ENCODE measurements at regions not wholly inside any gene's neighbourhood (a gene's known extent, or its start where the extent isn't known, plus 50 kb on each side); places are given as distances from the start of the nearest gene placed in this dataset.

- in situ Hi-C loops (cut with MboI; ENCODE audit: low sequenced_read_pairs in 4 of 4) (no loop called here), intact Hi-C loops (cut with DNase I; ENCODE audit: low total_unique reads) (no loop called here)
- TF ChIP-seq POLR2A (IDR thresholded peaks at IDR 0.05) (no peak), CTCF (IDR thresholded peaks at IDR 0.05 in 4 of 5, conservative IDR thresholded peaks at IDR 0.05 in 1 of 5) (no peak)
- no peak for DNase-seq
- H3K4me1 ChIP-seq, result no peaks in the 10 kb centered on the region
- H3K27ac ChIP-seq, result no peak overlapping the region
- H3K36me3 ChIP-seq, result no peaks in the 10 kb centered on the region
- no peak overlapping the region for H3K4me3 ChIP-seq
- no peak for ATAC-seq
- H3K9me3 ChIP-seq, result no peaks in the 10 kb centered on the region
- H3K27me3 ChIP-seq, result no peaks in the 10 kb centered on the region
Observed at GRCh38 chr7:28269700-28270361, 89.2 kb upstream of the JAZF1 start.

GRCh38 chr7:28270536-28270935 is 89.9 kb upstream of the JAZF1 start:
- in situ Hi-C loops (cut with MboI; ENCODE audit: low sequenced_read_pairs in 4 of 4), result no loop called here

GRCh38 chr7:28272461-28272877 is 91.9 kb upstream of the JAZF1 start:
- H3K4me3 ChIP-seq, result no peak overlapping the region
- H3K4me1 ChIP-seq, result no peaks in the 10 kb centered on the region
- H3K27me3 ChIP-seq, result no peaks in the 10 kb centered on the region
- in situ Hi-C loops (cut with MboI; ENCODE audit: low sequenced_read_pairs in 4 of 4), result no loop called here
- peak; percentile 3 to 19 for DNase-seq
- H3K9me3 ChIP-seq, result no peaks in the 10 kb centered on the region
- H3K36me3 ChIP-seq, result no peaks in the 10 kb centered on the region
- no peak overlapping the region for H3K27ac ChIP-seq
- ATAC-seq, result no peak
- intact Hi-C loops (cut with DNase I; ENCODE audit: low total_unique reads), result no loop called here
- TF ChIP-seq POLR2A (IDR thresholded peaks at IDR 0.05) (no peak), CTCF (IDR thresholded peaks at IDR 0.05 in 4 of 5, conservative IDR thresholded peaks at IDR 0.05 in 1 of 5) (peak in 2 of 5 experiments; percentile 14 to 47)

More at GRCh38 chr7:28270536-28270935, 89.9 kb upstream of the JAZF1 start:
- H3K27me3 ChIP-seq, result no peaks in the 10 kb centered on the region
- no peak for DNase-seq
- TF ChIP-seq CTCF (IDR thresholded peaks at IDR 0.05 in 4 of 5, conservative IDR thresholded peaks at IDR 0.05 in 1 of 5) (no peak), POLR2A (IDR thresholded peaks at IDR 0.05) (no peak)
- H3K4me1 ChIP-seq, result no peaks in the 10 kb centered on the region
- H3K27ac ChIP-seq, result no peak overlapping the region
- no peak for ATAC-seq
- H3K4me3 ChIP-seq, result no peak overlapping the region
- H3K9me3 ChIP-seq, result no peaks in the 10 kb centered on the region
- intact Hi-C loops (cut with DNase I; ENCODE audit: low total_unique reads), result no loop called here
- no peaks in the 10 kb centered on the region for H3K36me3 ChIP-seq

GRCh38 chr7:28276298-28276697 is 95.7 kb upstream of the JAZF1 start:
- DNase-seq, result no peak
- Histone ChIP-seq H3K4me1 (no peaks in the 10 kb centered on the region), H3K27me3 (no peaks in the 10 kb centered on the region), H3K36me3 (no peaks in the 10 kb centered on the region), H3K9me3 (no peaks in the 10 kb centered on the region), H3K27ac (no peak overlapping the region), H3K4me3 (no peak overlapping the region)
- intact Hi-C loops (cut with DNase I; ENCODE audit: low total_unique reads) (no loop called here), in situ Hi-C loops (cut with MboI; ENCODE audit: low sequenced_read_pairs in 4 of 4) (no loop called here)
- ATAC-seq, result no peak
- TF ChIP-seq POLR2A (IDR thresholded peaks at IDR 0.05) (no peak), CTCF (IDR thresholded peaks at IDR 0.05 in 4 of 5, conservative IDR thresholded peaks at IDR 0.05 in 1 of 5) (no peak)

- no peak for DNase-seq
- TF ChIP-seq CTCF (IDR thresholded peaks at IDR 0.05 in 4 of 5, conservative IDR thresholded peaks at IDR 0.05 in 1 of 5) (no peak), POLR2A (IDR thresholded peaks at IDR 0.05) (no peak)
- Histone ChIP-seq H3K27me3 (no peaks in the 10 kb centered on the region), H3K9me3 (no peaks in the 10 kb centered on the region), H3K27ac (no peak overlapping the region), H3K4me3 (no peak overlapping the region), H3K4me1 (no peaks in the 10 kb centered on the region), H3K36me3 (no peaks in the 10 kb centered on the region)
- in situ Hi-C loops (cut with MboI; ENCODE audit: low sequenced_read_pairs in 4 of 4), result no loop called here
- ATAC-seq, result no peak
- intact Hi-C loops (cut with DNase I; ENCODE audit: low total_unique reads), result no loop called here
Observed at GRCh38 chr7:28277364-28277763, 96.8 kb upstream of the JAZF1 start.
